RWPE1 (cell line): ENCODE measurements at regions not wholly inside any gene's neighbourhood (a gene's known extent, or its start where the extent isn't known, plus 50 kb on each side); places are given as distances from the start of the nearest gene placed in this dataset.

Experiments
- CTCF ChIA-PET: fragments of 350-600 bp; sonication (Branson Sonifier 250); formaldehyde crosslinking; extraction: SDS; loops from one replicate; lab custom pipeline; 2021; lab: Yijun Ruan, JAX
- POLR2A ChIA-PET: fragments of 400-600 bp; formaldehyde crosslinking; extraction: SDS; loops from one replicate; lab custom pipeline; 2020; ENCODE audit warnings: antibody characterized with exemption; ENCODE audit not compliant: low non-redundant PET; lab: Yijun Ruan, JAX
- DNase-seq: peaks from one replicate; pipeline ENCODE4 v3.0.0; 2012; ENCODE audit warnings: low spot score
- H3K27ac ChIP-seq: fragments of 450-650 bp; 2 replicates; pipeline ENCODE4 v1.5.1; 2017
- TF ChIP-seq, protein P1 (sequence below): fragments of 450-650 bp; conservative IDR thresholded peaks from 2 replicates; pipeline ENCODE4 v1.5.1; 2017; ENCODE audit warnings: low read depth, mild to moderate bottlenecking

DNA sequence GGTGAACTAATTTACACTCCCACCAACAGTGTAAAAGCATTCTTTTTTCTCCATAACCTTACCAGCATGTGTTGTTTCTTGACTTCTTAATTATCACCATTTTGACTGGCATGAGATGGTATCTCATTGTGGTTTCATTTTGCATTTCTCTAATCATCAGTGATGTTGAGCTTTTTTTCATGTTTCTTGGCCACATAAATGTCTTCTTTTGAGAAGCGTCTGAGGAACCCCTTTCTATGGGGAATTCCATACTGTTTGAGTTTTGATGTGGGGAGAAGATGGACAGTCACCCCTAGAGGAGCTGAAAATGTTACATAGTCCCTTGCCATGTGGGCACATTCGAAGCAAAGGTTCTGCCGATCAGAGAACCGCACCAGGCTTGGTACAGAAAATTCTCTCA is 207.0 kb upstream of the SLC30A5 start:
- DNase-seq: no peak
- TF ChIP-seq, protein P1, sequence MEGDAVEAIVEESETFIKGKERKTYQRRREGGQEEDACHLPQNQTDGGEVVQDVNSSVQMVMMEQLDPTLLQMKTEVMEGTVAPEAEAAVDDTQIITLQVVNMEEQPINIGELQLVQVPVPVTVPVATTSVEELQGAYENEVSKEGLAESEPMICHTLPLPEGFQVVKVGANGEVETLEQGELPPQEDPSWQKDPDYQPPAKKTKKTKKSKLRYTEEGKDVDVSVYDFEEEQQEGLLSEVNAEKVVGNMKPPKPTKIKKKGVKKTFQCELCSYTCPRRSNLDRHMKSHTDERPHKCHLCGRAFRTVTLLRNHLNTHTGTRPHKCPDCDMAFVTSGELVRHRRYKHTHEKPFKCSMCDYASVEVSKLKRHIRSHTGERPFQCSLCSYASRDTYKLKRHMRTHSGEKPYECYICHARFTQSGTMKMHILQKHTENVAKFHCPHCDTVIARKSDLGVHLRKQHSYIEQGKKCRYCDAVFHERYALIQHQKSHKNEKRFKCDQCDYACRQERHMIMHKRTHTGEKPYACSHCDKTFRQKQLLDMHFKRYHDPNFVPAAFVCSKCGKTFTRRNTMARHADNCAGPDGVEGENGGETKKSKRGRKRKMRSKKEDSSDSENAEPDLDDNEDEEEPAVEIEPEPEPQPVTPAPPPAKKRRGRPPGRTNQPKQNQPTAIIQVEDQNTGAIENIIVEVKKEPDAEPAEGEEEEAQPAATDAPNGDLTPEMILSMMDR: no peak
- H3K27ac ChIP-seq: no peak overlapping the region
- ChIA-PET CTCF (interaction anchor here (0.6 to 1.2 kb wide), 2 partner anchors 446 to 600 kb away, joined by 4 to 5 read pairs; no protein-coding TSS in a partner anchor), POLR2A (no interaction called here)

DNA sequence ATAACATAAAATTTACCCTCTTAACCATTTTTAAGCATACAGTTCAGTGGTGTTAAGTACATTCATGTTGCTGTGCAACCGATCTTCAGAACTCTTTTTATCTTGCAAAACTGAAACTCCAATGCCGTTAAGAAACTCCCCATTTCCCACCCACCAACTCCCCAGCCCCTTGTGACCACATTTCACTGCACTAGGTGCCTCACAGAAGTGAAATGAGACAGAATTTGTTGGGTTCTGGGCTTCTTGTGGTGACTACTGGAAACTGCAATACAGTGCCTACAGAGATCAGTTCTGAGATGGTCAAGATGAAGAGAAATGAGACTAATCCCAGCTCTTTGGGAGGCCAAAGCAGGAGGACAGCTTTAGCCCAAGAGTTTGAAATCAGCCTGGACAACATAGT is 202.1 kb upstream of the SLC30A5 start:
- TF ChIP-seq, protein P1: no peak
- CTCF ChIA-PET: interaction anchor here (0.5 kb wide), 1 partner anchor 351 kb away, joined by 3 read pairs; no protein-coding TSS in a partner anchor
- DNase-seq: no peak

DNA sequence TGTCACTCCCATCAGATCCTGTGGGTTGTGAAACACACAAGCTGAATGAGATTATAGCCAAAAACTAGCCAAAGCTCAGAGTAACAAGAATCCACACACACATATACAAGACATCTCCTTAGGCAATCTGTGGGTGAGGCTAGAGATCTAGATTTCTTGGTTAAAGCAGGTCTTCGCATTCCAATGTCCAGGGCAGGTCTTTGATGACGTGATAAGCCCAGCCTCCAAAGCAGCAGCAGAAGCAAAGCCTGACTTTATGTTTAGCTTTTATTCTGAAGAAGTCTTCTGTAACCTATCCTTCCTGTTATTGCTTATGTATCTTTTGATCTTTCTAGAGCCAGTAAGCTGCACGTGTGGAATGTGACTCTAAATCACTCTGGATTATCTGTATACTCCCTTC is 199.1 kb upstream of the SLC30A5 start:
- no peak overlapping the region for H3K27ac ChIP-seq
- peak; percentile 13 for DNase-seq
- POLR2A ChIA-PET: no interaction called here
- CTCF ChIA-PET: interaction anchor here (0.6 kb wide), 2 partner anchors 33 to 745 kb away, joined by 3 to 4 read pairs; no protein-coding TSS in a partner anchor
- TF ChIP-seq, protein P1: no peak

More for the DNA sequence above, 202.1 kb upstream of the SLC30A5 start:
- H3K27ac ChIP-seq: no peak overlapping the region
- POLR2A ChIA-PET: no interaction called here

DNA sequence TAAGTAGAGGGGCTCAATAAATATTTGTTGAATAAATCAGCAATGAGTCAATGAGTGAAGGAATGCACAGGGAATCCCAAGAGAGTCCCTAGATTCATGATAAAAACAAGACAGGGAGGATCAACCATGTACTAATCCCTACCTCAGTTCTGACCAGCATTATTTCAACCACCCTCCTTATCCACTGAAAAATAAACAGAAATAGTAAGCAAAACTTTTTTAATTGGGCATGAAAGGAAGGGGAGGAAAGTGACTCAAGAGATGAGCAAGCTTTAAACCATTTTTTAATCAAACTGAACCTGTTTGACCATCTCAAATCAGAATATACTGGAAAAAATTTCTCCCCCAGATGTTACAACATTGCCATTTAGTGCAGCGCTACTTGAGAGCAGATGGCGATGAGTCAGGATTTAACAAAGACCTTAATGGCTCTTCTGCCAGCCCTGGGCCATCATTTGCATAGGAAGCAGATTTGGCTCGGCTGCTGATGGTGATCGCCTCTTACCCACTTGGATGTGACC is 194.8 kb upstream of the SLC30A5 start:
- H3K27ac ChIP-seq: no peak overlapping the region
- TF ChIP-seq, protein P1: no peak
- DNase-seq: peak; percentile 81
- POLR2A ChIA-PET: no interaction called here
- CTCF ChIA-PET: no interaction called here

DNA sequence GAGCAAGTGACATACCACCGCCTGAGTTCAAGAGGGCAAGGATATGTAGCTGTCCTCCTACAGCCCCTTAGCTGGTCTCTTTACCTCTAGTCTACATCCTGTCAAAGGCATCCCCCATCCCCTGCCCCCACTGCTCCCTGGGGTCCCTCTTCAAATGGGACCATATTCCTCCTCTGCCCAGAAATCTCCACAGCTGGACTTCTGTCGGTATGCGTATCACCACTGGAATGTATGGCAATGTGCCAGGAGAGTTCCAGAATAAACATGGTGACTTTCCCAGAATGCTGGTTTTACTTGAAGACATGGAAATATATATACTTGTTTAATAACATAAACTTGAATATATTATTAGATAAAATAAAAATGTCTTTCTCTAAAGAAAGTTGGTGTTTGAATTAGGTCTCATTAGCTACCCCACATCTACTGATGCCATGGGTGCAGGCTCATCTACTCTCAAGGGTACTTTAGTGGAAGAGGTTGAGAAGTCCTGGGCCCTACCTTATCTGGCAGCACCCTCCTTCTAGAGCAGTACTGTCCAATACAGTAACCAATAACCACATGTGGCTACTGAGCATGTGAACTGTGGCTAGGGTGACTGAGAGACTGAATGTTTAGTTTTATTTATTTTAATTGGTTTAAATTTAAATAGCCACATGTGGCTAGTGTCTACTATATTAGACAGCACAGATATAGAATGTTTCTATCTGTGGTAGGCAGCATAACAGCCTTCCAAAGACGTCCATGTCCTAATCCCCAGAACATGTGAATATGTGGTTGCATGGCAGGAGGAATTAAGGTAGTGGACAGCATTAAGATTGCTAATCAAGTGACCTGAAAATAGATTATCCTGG is 181.7 kb upstream of the SLC30A5 start:
- no peak overlapping the region for H3K27ac ChIP-seq
- POLR2A ChIA-PET: no interaction called here

DNA sequence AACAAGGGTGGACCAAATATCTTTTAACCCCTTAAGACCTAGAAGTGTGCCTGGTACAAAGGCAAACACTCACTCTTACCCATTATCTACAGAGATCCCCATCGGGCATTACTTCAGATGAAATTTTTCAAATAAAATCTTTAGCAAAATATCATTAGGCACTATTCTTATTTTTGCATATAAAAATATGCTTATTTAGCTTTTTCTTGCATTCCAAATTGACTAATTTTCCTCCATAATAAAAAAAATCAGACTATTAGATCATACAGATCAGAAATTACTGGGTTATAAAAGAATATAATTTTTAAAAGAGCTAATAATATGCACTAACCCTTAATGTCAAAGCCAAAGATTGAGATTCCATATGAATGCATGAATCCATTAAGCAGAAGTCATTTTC is 178.7 kb upstream of the SLC30A5 start:
- ChIA-PET CTCF (no interaction called here), POLR2A (no interaction called here)
- H3K27ac ChIP-seq: no peak overlapping the region
- TF ChIP-seq, protein P1: no peak
- DNase-seq: no peak

More for the DNA sequence above, 181.7 kb upstream of the SLC30A5 start:
- DNase-seq: peak; percentile 26
- CTCF ChIA-PET: interaction anchor here (0.8 to 1.2 kb wide), 2 partner anchors 9 to 70 kb away, joined by 3 to 8 read pairs; no protein-coding TSS in a partner anchor
- TF ChIP-seq, protein P1: no peak
